ENCODE measurements at regions not wholly inside any gene's neighbourhood (a gene's known extent, or its start where the extent isn't known, plus 50 kb on each side); places are given as distances from the start of the nearest gene placed in this dataset.
"Not testable (repeated sequence)": the region's sequence is repeated elsewhere in the genome, so short reads cannot be mapped to it uniquely, and the experiment has no call there.

DNA sequence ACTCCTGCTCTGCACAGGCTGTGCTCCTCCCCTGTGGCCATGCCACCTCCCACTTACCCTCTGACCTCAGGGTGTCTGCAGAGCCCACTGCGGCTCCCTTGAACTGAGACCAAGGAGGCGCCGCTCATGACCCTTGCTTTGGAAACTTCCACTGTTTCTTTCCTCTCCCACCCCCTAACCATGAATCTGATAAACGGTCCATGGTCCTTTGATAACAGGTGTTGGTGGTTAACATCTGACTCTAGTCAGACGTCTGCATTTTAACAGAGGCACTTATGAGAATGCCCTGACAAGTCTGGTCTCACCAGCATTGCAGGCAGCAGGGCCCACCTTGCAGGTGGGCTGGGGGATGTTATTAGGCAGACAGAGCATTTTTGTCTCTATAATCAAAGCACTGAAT lies 113.6 kb upstream of the APCDD1 start:
- DNase-seq: no peak
- in situ Hi-C loops (cut with MboI; ENCODE audit: low pct_unique_long_range_greater_than_20kb, low sequenced_read_pairs): no loop called here

DNA sequence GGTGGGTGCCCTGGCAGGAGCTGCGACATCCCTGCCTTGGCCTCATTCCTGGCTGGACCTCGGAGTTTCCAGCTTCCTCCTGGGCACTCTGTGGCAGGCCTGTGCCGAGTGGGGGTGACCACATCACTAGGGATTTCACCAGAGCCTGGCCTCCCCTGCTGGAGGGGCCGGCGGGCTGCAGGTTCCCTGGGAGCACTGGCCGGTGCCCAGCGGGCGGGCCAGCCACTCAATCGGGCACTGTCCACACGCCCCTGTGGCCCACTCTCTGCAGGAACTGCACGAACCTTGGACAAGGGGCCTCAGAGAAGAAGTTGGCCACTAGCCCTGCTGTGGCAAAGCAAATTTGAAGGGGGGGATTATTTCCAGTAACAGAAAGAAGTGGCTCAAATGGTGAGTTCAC lies 110.7 kb upstream of the APCDD1 start:
- DNase-seq: no peak
- in situ Hi-C loops (cut with MboI; ENCODE audit: low pct_unique_long_range_greater_than_20kb, low sequenced_read_pairs): no loop called here

- in situ Hi-C loops (cut with MboI; ENCODE audit: low pct_unique_long_range_greater_than_20kb, low sequenced_read_pairs): no loop called here
- no peak for DNase-seq
Observed at GRCh38 chr18:10346749-10347415, 107.6 kb upstream of the APCDD1 start.

DNA sequence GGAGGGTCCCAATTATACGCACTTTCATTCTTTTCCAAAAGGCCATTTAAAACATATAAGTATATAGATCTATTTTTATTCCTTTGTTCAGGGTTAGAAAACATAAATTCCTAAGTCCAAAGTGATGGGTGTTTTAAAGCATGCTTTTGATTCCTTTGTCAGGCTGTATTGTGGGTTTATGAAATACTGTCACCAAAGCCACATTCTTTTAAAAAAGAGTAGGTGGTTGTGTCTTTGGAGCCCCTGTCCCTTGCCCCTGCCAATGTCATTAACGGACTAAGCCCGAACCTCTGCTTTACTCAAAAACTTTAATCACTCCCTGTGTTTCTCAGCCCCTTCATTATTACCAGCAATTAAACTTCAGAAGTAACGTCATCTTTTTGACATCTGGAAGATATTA lies 104.9 kb upstream of the APCDD1 start:
- DNase-seq: no peak
- in situ Hi-C loops (cut with MboI; ENCODE audit: low pct_unique_long_range_greater_than_20kb, low sequenced_read_pairs): no loop called here

DNA sequence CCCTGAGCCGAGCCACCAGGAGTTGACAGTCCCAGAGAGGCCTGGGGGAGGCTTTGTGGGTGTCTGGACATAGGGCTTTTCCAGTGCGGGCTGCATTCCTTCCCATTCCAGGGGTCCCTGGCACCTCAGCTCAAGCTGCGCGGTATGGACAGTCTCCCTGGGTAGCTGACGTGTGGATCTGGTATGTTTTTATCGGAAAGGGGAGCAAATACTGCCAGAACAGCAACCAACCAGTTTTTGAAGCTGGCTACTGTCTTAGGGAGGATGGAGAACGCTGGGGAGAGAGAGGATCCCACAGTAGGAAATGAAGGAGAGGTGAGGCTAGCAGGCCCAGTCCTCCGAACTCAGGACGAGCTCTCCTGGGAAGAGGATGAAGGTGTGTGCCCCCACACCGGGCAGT lies 103.8 kb upstream of the APCDD1 start:
- DNase-seq: no peak
- in situ Hi-C loops (cut with MboI; ENCODE audit: low pct_unique_long_range_greater_than_20kb, low sequenced_read_pairs): no loop called here

DNA sequence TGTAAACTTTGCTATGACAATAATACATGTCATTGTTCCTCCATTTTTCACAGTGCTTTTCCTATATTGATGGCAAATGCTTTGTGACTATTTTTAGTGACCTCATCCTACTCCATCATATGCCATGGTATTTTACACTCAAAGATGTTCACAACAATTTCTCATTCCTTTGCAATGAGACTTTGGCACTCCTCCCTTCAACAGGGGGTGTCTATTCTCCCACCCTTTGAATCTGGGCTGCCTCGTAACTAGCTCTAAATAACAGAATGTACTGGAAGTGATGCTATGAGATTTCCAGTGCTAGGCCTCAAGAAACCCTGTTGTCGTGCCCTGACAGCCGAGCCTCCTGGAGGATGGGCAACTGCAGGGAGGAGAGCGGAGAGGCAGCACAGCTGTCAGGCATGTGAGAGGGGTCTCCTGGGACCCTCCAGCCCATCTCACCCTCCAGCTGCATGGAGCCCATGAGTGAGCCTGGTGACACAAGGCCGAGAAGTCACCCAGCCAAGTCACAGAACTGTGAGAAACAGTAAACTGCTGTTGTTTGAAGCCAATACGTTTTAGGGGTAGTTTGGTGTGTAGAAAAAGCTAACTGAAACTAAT lies 103.1 kb upstream of the APCDD1 start:
- no peak for DNase-seq
- in situ Hi-C loops (cut with MboI; ENCODE audit: low pct_unique_long_range_greater_than_20kb, low sequenced_read_pairs): no loop called here

- DNase-seq: no peak
- in situ Hi-C loops (cut with MboI; ENCODE audit: low pct_unique_long_range_greater_than_20kb, low sequenced_read_pairs): no loop called here
Observed at GRCh38 chr18:10351858-10352257, 102.6 kb upstream of the APCDD1 start.

GRCh38 chr18:10352671-10353070 lies 101.8 kb upstream of the APCDD1 start:
- DNase-seq: no peak
- in situ Hi-C loops (cut with MboI; ENCODE audit: low pct_unique_long_range_greater_than_20kb, low sequenced_read_pairs): no loop called here

DNA sequence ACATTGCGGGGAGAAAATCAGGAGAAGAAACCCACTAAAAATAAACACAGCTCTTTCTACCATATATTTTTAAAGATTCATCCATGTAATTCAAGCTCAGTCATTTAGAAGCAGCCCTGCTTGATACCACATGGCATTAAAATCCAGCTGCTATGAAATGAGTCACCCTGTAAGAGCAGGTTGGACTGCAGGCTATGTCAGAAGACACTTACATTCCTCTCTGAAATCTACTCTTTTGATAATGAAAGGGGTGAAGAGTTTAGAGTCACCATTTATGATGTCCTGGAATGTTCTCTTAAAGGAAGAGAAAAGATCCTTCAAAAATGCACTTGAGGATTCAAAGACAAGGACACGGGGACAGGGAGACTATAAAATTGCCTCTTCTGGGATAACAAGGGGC lies 100.6 kb upstream of the APCDD1 start:
- in situ Hi-C loops (cut with MboI; ENCODE audit: low pct_unique_long_range_greater_than_20kb, low sequenced_read_pairs): no loop called here
- no peak for DNase-seq

DNA sequence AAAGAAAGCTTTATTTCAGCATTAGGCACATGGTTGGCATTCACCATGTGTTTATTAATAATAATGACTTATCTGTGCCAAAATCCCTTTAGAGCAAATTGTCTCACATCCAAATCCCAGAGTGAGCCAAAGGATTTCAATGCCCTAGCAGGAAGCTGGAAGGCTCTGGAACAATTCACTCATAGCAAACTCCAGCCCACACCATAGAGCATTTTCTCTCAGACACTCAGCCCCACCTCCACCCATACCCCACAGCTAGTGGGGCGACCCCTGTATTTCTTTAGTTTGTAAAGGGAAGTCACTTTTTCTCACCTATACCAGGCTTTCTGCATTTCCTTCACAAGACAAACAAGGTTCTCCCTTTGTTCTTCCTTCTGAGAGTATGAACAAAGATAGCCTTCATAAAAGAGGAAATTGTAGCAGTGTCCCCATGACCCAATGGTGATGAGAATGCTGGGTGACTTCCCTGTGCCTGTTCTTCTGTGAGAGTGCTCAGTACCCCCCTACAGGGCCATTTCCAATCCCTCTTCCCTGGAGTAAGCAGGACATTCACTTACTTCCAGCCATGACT lies 100.1 kb upstream of the APCDD1 start:
- in situ Hi-C loops (cut with MboI; ENCODE audit: low pct_unique_long_range_greater_than_20kb, low sequenced_read_pairs): no loop called here
- no peak for DNase-seq

DNA sequence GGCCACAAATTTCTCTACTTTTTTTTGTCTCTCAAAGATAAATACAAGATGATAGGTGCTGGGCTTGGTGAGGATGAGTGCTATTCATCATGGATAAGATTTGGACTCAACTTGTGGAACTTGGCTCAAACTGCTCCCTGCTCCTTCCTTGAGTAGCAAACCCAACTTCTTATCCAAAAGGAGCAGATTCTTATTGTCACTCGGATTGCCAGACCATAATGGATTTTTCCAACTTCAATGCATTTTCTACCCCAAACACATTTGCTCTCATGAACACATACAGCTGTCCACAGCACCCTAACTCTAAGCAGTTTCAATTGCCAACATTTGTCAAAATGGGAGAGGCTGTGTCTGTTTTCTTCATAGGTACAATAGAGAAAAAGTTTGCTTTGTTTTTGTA lies 99.5 kb upstream of the APCDD1 start:
- in situ Hi-C loops (cut with MboI; ENCODE audit: low pct_unique_long_range_greater_than_20kb, low sequenced_read_pairs): no loop called here
- DNase-seq: no peak

DNA sequence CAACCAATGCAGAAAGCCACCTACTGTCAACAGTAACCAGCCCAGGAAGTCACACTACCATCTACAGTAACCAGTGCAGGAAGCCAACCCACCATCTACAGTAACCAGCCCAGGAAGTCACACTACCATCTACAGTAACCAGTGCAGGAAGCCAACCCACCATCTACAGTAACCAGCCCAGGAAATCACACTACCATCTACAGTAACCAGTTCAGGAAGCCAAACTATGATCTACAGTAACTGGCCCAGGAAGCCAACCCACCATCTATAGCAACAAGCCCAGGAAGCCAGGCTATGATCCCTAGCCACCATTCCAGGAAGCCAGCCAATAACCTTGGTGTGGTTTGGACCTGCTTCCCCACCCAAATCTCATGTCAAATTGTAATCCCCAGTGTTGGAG lies 97.4 kb upstream of the APCDD1 start:
- in situ Hi-C loops (cut with MboI; ENCODE audit: low pct_unique_long_range_greater_than_20kb, low sequenced_read_pairs); DNase-seq: not testable (repeated sequence)

DNA sequence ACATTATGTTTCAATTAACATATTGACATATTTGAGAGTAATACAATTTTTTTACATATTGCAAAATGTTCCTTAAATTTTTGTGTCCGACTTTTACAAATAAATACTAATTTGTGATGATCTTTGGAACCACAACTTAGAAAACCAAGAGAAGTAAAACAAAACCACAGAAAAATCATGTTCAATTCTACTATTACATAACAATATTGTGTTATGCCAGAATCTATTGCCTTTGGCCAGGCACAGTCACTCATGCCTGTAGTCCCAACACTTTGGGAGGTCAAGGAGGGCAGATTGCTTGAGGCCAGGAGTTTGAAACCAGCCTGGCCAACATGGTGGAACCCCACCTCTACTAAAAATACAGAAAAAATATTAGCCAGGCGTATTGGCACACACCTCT lies 92.8 kb upstream of the APCDD1 start:
- in situ Hi-C loops (cut with MboI; ENCODE audit: low pct_unique_long_range_greater_than_20kb, low sequenced_read_pairs): no loop called here
- no peak for DNase-seq

DNA sequence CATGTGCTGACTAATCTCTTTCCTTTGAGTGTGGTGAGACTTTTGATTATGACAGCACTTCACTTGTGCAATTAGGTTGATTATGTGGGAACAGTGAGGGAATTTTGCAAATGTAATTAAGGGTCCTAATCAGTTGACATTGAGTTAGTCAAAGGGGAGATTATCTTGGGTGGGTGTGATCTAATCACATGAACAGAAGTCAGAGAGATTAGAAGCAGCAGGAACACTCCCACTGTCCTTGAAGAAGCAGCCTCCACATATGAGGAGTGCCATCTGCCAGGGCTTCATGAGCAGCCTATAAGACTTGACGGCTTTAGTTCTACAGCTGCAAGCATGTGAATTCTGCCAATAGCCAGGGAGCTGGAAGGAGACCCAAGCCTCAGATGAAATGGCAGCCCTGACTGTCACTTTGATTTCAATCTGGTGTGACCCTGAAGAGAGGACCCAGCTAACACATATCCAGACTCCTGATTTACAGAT lies 89.4 kb upstream of the APCDD1 start:
- in situ Hi-C loops (cut with MboI; ENCODE audit: low pct_unique_long_range_greater_than_20kb, low sequenced_read_pairs): no loop called here
- no peak for DNase-seq

GRCh38 chr18:10365901-10366300 lies 88.5 kb upstream of the APCDD1 start:
- in situ Hi-C loops (cut with MboI; ENCODE audit: low pct_unique_long_range_greater_than_20kb, low sequenced_read_pairs): no loop called here

GRCh38 chr18:10367836-10368235 lies 86.6 kb upstream of the APCDD1 start:
- in situ Hi-C loops (cut with MboI; ENCODE audit: low pct_unique_long_range_greater_than_20kb, low sequenced_read_pairs): no loop called here
- no peak for DNase-seq

More at GRCh38 chr18:10365901-10366300, 88.5 kb upstream of the APCDD1 start:
- DNase-seq: no peak

GRCh38 chr18:10368456-10369453 lies 85.7 kb upstream of the APCDD1 start:
- DNase-seq: no peak
- in situ Hi-C loops (cut with MboI; ENCODE audit: low pct_unique_long_range_greater_than_20kb, low sequenced_read_pairs): no loop called here

GRCh38 chr18:10370716-10371115 lies 83.7 kb upstream of the APCDD1 start:
- in situ Hi-C loops (cut with MboI; ENCODE audit: low pct_unique_long_range_greater_than_20kb, low sequenced_read_pairs): no loop called here
- DNase-seq: no peak

- in situ Hi-C loops (cut with MboI; ENCODE audit: low pct_unique_long_range_greater_than_20kb, low sequenced_read_pairs): no loop called here
- no peak for DNase-seq
Observed at GRCh38 chr18:10371165-10371564, 83.3 kb upstream of the APCDD1 start.

DNA sequence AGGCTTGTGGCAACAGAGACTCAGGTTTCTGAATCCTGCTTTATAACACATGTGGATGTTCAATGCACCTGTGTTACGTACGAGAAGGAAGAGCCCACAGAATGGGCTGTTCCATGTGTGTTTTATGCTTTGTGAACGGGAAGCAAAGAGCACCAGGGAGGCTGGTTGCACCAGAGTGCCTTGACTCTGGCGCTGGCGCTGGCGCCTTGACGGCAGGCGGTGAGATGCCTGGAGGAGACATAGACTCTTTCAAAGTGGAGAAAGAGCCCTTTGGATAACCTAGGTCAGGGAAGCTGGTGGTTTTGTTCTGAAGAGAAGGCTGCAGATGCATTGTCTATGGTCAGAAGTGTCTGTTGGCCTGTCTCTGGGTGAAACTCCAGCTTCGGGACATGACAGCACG lies 80.2 kb upstream of the APCDD1 start:
- DNase-seq: no peak
- in situ Hi-C loops (cut with MboI; ENCODE audit: low pct_unique_long_range_greater_than_20kb, low sequenced_read_pairs): no loop called here

Data from KBM-7 (cell line).